ENCODE measurements at regions not wholly inside any gene's neighbourhood (a gene's known extent, or its start where the extent isn't known, plus 50 kb on each side); places are given as distances from the start of the nearest gene placed in this dataset.

- no peak for DNase-seq
Observed at GRCh38 chr1:56215086-56215485, 364.3 kb downstream of the PLPP3 start.

- DNase-seq: no peak
Observed at GRCh38 chr1:56213068-56213467, 366.3 kb downstream of the PLPP3 start.

DNA sequence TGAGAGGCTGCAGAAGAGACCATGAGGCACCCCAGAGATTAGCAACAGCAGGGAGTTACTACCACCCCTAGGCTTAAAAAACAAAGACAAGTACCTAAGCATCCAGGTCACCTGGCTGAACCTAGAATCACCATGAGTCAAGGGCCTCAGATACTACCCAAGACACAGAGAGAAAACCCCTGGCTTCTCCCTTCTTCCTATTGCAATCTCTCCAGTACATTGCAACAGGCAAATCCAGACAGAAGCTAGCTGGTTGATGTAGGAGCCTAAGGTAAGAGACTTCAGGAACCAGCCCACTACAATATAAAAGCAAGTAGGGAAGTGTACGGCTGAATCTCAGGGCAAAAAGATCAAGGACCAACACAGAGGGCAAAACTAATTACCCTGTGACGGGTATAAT is 367.2 kb downstream of the PLPP3 start:
- DNase-seq: no peak

GRCh38 chr1:56206391-56206790 is 373.0 kb downstream of the PLPP3 start:
- no peak for DNase-seq

GRCh38 chr1:56204206-56204605 is 375.2 kb downstream of the PLPP3 start:
- no peak for DNase-seq

DNA sequence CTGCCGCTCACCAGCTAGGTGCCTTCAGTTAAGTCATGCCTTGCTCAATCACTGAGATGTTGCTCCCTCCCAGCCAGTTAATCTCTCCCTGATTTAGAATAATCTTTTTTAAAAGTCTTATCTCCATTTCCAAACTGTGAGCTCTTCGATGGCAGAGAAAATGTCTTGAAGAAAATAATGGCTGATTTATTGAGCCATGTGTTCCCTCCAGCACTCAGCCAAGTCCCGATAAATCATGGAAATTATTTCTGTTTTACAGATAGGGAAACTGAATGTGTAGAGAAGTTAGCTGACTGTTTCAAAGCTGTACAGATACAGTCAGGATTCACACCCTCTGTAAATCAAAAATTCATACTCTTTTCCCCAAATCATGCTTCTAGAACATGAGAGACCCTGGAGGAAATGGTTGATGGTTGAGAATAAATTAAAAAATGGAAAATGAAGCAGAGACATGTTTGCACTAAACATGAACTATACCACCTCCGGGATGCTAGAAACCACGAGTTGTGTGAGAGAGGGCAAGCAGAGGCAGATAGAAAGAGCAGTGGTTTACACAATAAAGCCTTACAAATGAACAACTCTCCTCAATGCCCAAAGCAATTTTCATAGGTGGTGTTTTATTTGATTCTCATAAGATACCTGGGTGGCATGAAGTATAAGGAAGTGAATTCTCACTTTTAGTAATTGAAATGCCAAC is 376.4 kb downstream of the PLPP3 start:
- DNase-seq: no peak

- no peak for DNase-seq
Observed at GRCh38 chr1:56202186-56202585, 377.2 kb downstream of the PLPP3 start.

GRCh38 chr1:56200896-56201295 is 378.5 kb downstream of the PLPP3 start:
- DNase-seq: no peak

GRCh38 chr1:56200442-56200841 is 378.9 kb downstream of the PLPP3 start:
- peak; percentile 87 for DNase-seq

DNA sequence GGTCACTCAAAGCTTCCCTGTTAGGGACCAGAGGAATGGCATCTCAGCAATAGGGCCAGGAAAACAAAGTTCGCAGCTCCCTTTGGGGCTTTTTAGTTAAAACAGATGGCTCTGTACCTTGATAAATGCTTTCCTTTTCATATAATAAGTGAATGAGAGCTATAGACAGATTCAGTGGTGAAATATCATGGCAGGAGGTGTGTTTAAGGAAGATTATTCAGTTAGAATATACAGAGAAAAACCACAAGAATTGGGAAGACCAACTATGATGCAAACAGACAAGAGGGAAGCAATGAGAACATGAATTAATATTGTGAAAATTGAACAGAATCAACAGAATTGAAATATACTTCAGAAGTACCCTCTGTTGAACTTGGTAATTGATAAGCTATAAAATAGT is 379.4 kb downstream of the PLPP3 start:
- no peak for DNase-seq

DNA sequence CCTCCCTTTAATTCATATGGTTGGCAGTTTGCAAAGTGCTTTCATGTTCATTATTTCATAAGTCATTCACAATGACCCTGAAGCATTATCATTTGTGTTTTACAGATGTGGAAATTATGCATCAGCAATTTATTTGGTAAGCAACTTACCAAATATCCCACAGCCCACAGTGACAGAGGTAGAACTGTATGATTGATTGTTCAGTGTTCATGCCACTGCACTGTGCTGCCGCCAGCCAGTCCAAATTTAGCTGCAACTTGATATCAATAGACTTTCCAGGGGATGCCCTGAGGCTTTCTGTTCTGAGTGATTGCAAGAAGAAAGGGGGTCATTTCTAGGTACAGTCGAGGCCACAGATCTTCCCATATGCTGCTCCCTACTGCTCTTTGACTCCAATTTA is 380.3 kb downstream of the PLPP3 start:
- no peak for DNase-seq

DNA sequence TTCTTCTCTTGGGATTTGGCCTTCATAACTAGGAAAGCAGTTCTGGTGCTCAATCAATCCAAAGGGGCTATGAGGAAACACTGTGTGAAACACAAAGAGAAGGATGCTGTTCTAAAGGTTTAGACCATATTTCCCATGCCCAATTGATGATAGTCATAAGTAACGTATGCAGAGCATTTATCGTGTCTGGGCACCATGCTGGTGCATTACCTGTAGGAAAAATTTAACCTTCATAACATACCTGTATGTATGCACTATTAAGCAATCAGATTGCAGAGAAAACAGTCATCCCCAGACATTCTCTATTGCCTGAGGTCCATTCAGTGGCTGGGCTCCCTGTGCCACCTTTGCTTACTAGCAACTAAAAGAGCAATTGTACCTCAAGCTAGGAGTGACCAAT is 381.4 kb downstream of the PLPP3 start:
- DNase-seq: no peak

GRCh38 chr1:56196839-56197238 is 382.5 kb downstream of the PLPP3 start:
- DNase-seq: no peak

DNA sequence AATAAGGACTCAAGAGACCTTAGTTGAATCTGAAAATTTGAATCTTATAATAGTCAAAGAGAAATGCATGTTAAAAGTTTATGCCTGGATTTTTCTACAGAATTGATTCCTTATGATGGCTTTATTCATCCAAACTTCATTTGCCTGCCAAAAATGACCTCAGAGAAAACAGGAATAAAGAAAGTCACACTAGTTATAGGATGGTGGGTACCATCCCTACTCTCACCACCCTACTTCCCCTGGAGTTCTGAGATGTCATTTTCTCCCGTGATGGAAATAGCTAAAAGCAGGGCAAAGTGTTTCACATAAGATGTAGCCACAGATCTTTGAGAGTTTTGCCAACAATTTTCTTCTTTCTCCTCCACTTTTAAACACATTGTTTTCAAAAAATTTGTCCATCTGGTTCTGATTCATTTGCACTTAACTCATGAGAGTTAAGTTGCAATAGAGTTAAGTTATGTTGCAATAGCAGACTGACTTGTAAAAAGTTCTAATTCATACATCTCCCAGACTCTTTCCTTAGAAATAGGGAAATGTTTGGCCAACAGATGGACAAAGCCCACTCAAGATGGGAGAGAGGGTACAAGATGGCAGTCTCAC is 384.6 kb downstream of the PLPP3 start:
- no peak for DNase-seq

GRCh38 chr1:56193656-56194055 is 385.7 kb downstream of the PLPP3 start:
- DNase-seq: no peak

DNA sequence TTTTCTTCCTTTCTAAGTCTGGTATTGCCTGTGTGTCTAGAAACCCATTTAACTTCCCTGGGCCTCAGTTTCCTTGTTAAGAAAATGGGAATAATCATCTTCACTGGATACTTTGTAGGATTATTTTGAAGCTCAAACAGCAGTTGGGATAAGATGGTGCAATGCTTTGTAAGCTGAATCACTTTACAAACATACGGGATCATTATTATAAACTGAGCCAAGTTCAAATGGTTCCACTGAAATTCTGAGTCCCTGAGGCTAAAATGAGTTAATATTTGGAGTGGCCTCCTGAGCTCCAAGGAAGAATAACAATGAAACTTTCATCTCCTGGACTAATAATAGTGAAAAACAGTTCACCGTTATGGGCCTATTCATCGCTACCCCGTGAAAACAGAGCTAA is 388.0 kb downstream of the PLPP3 start:
- no peak for DNase-seq

- no peak for DNase-seq
Observed at GRCh38 chr1:56190806-56191365, 388.5 kb downstream of the PLPP3 start.

GRCh38 chr1:56189946-56190805 is 389.2 kb downstream of the PLPP3 start:
- peak; percentile 63 for DNase-seq

GRCh38 chr1:56189454-56189853 is 389.9 kb downstream of the PLPP3 start:
- DNase-seq: no peak

GRCh38 chr1:56188855-56189254 is 390.5 kb downstream of the PLPP3 start:
- peak; percentile 77 for DNase-seq

DNA sequence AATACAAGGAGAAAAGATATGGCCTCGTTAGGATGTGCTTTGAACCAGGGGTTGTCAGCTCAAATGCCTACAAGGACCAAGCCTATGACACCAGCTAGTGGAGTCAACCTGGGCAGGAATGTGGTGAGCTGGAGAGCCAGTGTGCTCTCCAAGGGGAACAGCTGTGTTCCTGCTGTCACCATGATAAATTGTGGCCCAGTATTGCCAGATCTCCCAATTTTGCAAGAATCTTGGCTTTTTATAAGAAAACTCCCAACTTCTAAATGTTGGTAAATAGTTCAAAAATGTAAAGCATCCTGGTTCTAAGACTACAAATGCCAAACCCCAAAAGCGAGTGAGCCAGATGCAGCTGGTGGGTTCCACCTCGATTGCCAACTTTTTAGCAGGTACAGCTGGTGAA is 391.1 kb downstream of the PLPP3 start:
- DNase-seq: no peak

DNA sequence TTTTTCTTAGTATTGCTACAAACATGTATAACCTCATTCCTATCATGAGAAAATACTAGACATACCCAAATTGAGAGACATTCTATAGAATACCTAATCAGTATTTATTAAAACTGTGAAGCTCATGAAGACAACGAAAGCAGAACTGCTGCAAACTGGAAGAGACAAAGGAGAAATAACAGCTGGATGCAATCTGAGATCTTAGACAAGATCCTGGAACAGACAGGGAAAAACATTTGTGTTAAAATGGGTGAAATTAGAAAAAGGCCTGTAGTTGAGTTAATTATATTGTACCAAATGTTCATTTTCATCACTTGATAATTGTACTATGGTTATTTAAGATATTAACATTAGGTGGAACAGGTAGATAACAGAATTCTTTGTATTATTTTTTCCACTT is 392.0 kb downstream of the PLPP3 start:
- no peak for DNase-seq

- no peak for DNase-seq
Observed at GRCh38 chr1:56185493-56185892, 393.9 kb downstream of the PLPP3 start.

GRCh38 chr1:56183151-56183550 is 396.2 kb downstream of the PLPP3 start:
- DNase-seq: no peak
